ENCODE measurements at regions not wholly inside any gene's neighbourhood (a gene's known extent, or its start where the extent isn't known, plus 50 kb on each side); places are given as distances from the start of the nearest gene placed in this dataset.

GRCh38 chr18:34978953-34979608 is 62.1 kb upstream of the MAPRE2 start:
- peak; percentile 63 for ATAC-seq (ENCODE audit: poor library complexity)
- ChIA-PET CTCF (no interaction called here), POLR2A (interaction anchor here (0.6 to 2.2 kb wide), 3 partner anchors 51 to 519 kb away, joined by 3 to 12 read pairs (median 10); partner anchors contain the start of genes INO80C and MAPRE2)
- H3K27ac ChIP-seq (ENCODE audit: low read depth in 1 of 2, low read length in 2 of 2), result no peak overlapping the region
- H3K36me3 Mint-ChIP-seq (ENCODE audit: low read depth), result no peaks in the 10 kb centered on the region
- no peaks in the 10 kb centered on the region for H3K36me3 ChIP-seq (ENCODE audit: insufficient read depth, low read length)
- H3K27me3 ChIP-seq (ENCODE audit: control insufficient read depth in 1 of 2, insufficient read depth in 2 of 2, low read length in 2 of 2), result peaks cover 0 to 5% of the 10 kb centered on the region in 2 experiments
- peaks cover 5% of the 10 kb centered on the region for H3K27me3 Mint-ChIP-seq
- peak overlapping the region; percentile 39 for H3K27ac Mint-ChIP-seq
- H3K4me3 ChIP-seq (ENCODE audit: low read length), result peak overlapping the region; percentile 97
- peaks cover 18% of the 10 kb centered on the region for H3K4me1 Mint-ChIP-seq (ENCODE audit: low read depth)
- H3K4me1 ChIP-seq (ENCODE audit: insufficient read depth, low read length), result peaks cover 35% of the 10 kb centered on the region
- peak overlapping the region; percentile 95 for H3K4me3 Mint-ChIP-seq
- H3K9me3 ChIP-seq (ENCODE audit: control insufficient read depth in 1 of 2, insufficient read depth in 1 of 2, low read length in 2 of 2), result peaks cover 0 to 4% of the 10 kb centered on the region in 2 experiments
- TF ChIP-seq, protein P1, sequence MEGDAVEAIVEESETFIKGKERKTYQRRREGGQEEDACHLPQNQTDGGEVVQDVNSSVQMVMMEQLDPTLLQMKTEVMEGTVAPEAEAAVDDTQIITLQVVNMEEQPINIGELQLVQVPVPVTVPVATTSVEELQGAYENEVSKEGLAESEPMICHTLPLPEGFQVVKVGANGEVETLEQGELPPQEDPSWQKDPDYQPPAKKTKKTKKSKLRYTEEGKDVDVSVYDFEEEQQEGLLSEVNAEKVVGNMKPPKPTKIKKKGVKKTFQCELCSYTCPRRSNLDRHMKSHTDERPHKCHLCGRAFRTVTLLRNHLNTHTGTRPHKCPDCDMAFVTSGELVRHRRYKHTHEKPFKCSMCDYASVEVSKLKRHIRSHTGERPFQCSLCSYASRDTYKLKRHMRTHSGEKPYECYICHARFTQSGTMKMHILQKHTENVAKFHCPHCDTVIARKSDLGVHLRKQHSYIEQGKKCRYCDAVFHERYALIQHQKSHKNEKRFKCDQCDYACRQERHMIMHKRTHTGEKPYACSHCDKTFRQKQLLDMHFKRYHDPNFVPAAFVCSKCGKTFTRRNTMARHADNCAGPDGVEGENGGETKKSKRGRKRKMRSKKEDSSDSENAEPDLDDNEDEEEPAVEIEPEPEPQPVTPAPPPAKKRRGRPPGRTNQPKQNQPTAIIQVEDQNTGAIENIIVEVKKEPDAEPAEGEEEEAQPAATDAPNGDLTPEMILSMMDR (IDR thresholded peaks at IDR 0.05), result no peak
- peak in 13 of 14 experiments; percentile 20 to 82 (median 49) for DNase-seq
- intact Hi-C loops (cut with DNase I, micrococcal nuclease), result loop anchor here in 1 of 2 experiments (10.0 kb wide), 1 partner anchor 1146 kb away; the partner anchor contains the start of genes ELP2 and SLC39A6
- no peaks in the 10 kb centered on the region for H3K9me3 Mint-ChIP-seq

DNA sequence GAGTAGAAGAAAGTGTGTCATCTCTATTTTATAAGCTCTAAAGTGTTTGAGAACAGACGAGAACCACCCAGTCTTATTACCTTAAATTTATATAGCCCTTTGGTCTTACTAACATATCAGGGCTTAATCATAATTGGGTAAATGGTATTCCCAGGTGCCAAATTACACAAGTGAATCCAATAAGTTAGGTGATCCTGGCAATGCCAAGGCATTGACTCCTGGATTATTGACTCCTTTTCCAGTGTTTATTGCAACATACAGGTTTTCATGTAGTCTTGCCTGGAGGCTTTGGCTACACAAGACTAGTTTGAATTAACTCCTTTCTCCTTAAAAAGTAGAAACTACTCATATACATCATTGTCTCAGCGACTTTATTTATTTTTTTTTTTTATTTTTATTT is 59.7 kb upstream of the MAPRE2 start:
- no peaks in the 10 kb centered on the region for H3K27me3 Mint-ChIP-seq
- Histone ChIP-seq H3K27me3 (ENCODE audit: control insufficient read depth in 1 of 2, insufficient read depth in 2 of 2, low read length in 2 of 2) (peaks cover 0 to under 1% of the 10 kb centered on the region in 2 experiments), H3K27ac (ENCODE audit: low read depth in 1 of 2, low read length in 2 of 2) (no peak overlapping the region), H3K4me1 (ENCODE audit: insufficient read depth, low read length) (peaks cover 28% of the 10 kb centered on the region), H3K36me3 (ENCODE audit: insufficient read depth, low read length) (no peaks in the 10 kb centered on the region), H3K9me3 (ENCODE audit: control insufficient read depth in 1 of 2, insufficient read depth in 1 of 2, low read length in 2 of 2) (peaks cover 0 to 4% of the 10 kb centered on the region in 2 experiments), H3K4me3 (ENCODE audit: low read length) (no peak overlapping the region)
- intact Hi-C loops (cut with DNase I, micrococcal nuclease), result loop anchor here in 1 of 2 experiments (5.0 kb wide), 1 partner anchor 516 kb away; the partner anchor contains the start of gene INO80C
- no peak for ATAC-seq (ENCODE audit: poor library complexity)
- DNase-seq, result no peak
- H3K9me3 Mint-ChIP-seq, result no peaks in the 10 kb centered on the region
- ChIA-PET CTCF (interaction anchor here (1.8 kb wide), 1 partner anchor 13 kb away, joined by 3 read pairs; no protein-coding TSS in a partner anchor), POLR2A (interaction anchor here (0.5 to 1.4 kb wide), 4 partner anchors 49 to 102 kb away, joined by 3 to 6 read pairs (median 4); no protein-coding TSS in a partner anchor)
- no peak overlapping the region for H3K4me3 Mint-ChIP-seq
- H3K27ac Mint-ChIP-seq, result no peak overlapping the region
- H3K4me1 Mint-ChIP-seq (ENCODE audit: low read depth), result peaks cover 18% of the 10 kb centered on the region
- H3K36me3 Mint-ChIP-seq (ENCODE audit: low read depth), result no peaks in the 10 kb centered on the region
- TF ChIP-seq, protein P1 (IDR thresholded peaks at IDR 0.05), result no peak

DNA sequence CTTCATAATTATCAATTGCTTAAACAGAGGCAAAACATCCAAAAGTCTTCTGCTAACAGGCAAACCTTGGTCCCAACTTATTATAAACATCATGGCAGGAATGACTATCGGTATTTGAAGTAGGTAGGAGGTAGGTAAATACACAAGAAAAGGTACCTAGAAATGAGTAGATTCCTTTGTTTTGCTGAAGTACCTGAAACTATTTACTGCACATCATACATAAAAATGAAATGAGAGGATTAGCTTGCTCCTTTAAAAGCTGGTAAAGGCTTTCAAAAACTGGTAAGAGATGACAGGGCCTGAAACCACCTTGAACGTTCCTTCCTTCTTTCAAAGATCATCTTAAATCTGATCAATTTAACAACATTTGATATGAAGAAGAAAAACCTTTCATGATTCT is 55.2 kb upstream of the MAPRE2 start:
- no peak overlapping the region for H3K4me3 ChIP-seq (ENCODE audit: low read length)
- ChIA-PET CTCF (interaction anchor here (0.6 to 0.8 kb wide), 2 partner anchors 15 to 1076 kb away, joined by 3 read pairs; no protein-coding TSS in a partner anchor), POLR2A (no interaction called here)
- no peak for ATAC-seq (ENCODE audit: poor library complexity)
- no peak for DNase-seq
- Mint-ChIP-seq H3K36me3 (ENCODE audit: low read depth) (no peaks in the 10 kb centered on the region), H3K27me3 (no peaks in the 10 kb centered on the region), H3K4me3 (no peak overlapping the region), H3K27ac (no peak overlapping the region), H3K4me1 (ENCODE audit: low read depth) (no peaks in the 10 kb centered on the region), H3K9me3 (no peaks in the 10 kb centered on the region)
- no peaks in the 10 kb centered on the region for H3K4me1 ChIP-seq (ENCODE audit: insufficient read depth, low read length)
- no peaks in the 10 kb centered on the region for H3K36me3 ChIP-seq (ENCODE audit: insufficient read depth, low read length)
- H3K27me3 ChIP-seq (ENCODE audit: control insufficient read depth in 1 of 2, insufficient read depth in 2 of 2, low read length in 2 of 2), result no peaks in the 10 kb centered on the region
- TF ChIP-seq, protein P1 (IDR thresholded peaks at IDR 0.05), result no peak
- H3K27ac ChIP-seq (ENCODE audit: low read depth in 1 of 2, low read length in 2 of 2), result no peak overlapping the region
- no peaks in the 10 kb centered on the region for H3K9me3 ChIP-seq (ENCODE audit: control insufficient read depth in 1 of 2, insufficient read depth in 1 of 2, low read length in 2 of 2)
- intact Hi-C loops (cut with DNase I, micrococcal nuclease), result no loop called here

All from CD4-positive, alpha-beta T cell (primary cell).